SH-SY5Y (cell line): ENCODE measurements at regions not wholly inside any gene's neighbourhood (a gene's known extent, or its start where the extent isn't known, plus 50 kb on each side); places are given as distances from the start of the nearest gene placed in this dataset.

Experiments used
- GATA2 ChIP-seq: IDR thresholded peaks from 2 replicates; pipeline ENCODE4 v1.6.1; 2011; ENCODE audit warnings: mild to moderate bottlenecking, low read depth, low read length
- GATA3 ChIP-seq: IDR thresholded peaks from 2 replicates; pipeline ENCODE4 v1.6.1; 2011; ENCODE audit warnings: low read depth, mild to moderate bottlenecking, low read length, moderate library complexity

DNA sequence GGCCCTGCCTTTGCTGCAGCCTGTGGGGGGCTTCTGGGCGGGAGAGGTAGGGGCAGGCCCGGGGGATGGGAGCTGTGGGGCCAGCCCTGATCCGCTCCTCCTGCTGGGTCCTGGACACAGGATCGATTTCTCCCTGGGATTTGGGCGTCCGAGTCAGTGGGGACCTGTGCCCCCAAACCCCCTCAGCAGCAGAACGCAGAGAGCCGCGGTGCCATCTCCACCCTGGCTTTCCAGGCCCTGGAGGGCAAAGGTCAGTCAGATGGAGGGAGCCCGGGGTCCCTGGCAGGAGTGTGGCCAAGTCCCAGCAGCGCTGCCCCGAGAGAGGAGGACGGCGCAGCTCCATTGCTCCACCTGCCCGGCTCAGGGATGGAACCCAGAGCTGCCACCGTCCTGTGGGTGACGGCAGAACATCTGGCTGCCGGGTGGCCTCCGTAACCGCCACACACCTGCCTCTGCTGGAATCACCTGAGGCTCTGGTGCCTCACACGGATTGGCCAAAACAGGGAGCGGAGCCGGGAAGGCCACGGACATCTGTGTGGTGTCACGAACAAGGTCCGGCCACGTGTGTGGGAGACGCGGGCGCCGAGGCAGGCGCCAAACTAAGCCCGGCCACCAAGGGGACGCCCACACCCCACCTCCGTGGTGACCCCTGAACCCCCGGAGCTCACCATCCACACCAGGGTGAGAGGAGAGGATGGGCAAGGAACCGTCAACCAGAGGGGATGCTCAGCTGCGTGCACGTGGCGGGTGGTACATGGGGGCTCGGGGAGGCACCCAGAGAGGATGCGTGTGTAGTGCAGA is 80.3 kb upstream of the FBRSL1 start:
- TF ChIP-seq GATA3 (no peak), GATA2 (no peak)
